B cell (primary cell): ENCODE measurements at regions not wholly inside any gene's neighbourhood (a gene's known extent, or its start where the extent isn't known, plus 50 kb on each side); places are given as distances from the start of the nearest gene placed in this dataset.

ENCODE experiments used
- ATAC-seq: fragments of 200-7000 bp; cut with Tn5 transposase; one replicate; pipeline ENCODE4 v1.10.0; 2021; ENCODE audit warnings: low read depth, mild to moderate bottlenecking, moderate number of reproducible peaks, moderate library complexity
- CTCF ChIA-PET: fragments of 350-600 bp; sonication (Branson Sonifier 250); formaldehyde crosslinking; loops from one replicate; lab custom pipeline; 2021; ENCODE audit warnings: antibody characterized with exemption, inconsistent platforms; lab: Charles Lee
- POLR2A ChIA-PET: fragments of 350-600 bp; sonication (Branson Sonifier 250); formaldehyde crosslinking; loops from one replicate; lab custom pipeline; 2021; ENCODE audit warnings: antibody characterized with exemption; lab: Charles Lee
- DNase-seq: peaks from one replicate; pipeline ENCODE4 v3.0.0; 2013
- H2AFZ ChIP-seq: 2 replicates; pipeline ENCODE4 v1.6.1; 2012; ENCODE audit warnings: mild to moderate bottlenecking, low read depth, low read length; ENCODE audit not compliant: insufficient read depth, poor library complexity, severe bottlenecking
- H3K27ac ChIP-seq, 2 donors: 1 replicate in 1 of 2; 2 replicates in 1 of 2; pipeline ENCODE4 v1.5.1; 2012 to 2013; ENCODE audit warnings: low read length in 2 of 2, mild to moderate bottlenecking in 2 of 2, moderate library complexity in 1 of 2
- H3K27me3 ChIP-seq, 4 experiments: fragments of 200-600 bp in 1 of 4; sonication (generic) in 1 of 4; replicated peaks in 1 of 4; 1 replicate in 2 of 4; 2 replicates in 2 of 4; pipeline versions ENCODE4 v1.6.1 to v1.7.0; 2013 to 2016; ENCODE audit warnings: low read length in 3 of 4, mild to moderate bottlenecking in 2 of 4, mixed read lengths in 1 of 4, moderate library complexity in 1 of 4; ENCODE audit not compliant: insufficient read depth in 4 of 4, control insufficient read depth in 3 of 4; ENCODE audit errors: control extremely low read depth in 1 of 4
- H3K36me3 ChIP-seq, 2 experiments: replicated peaks in 1 of 2; 1 replicate in 1 of 2; 2 replicates in 1 of 2; pipeline versions ENCODE4 v1.6.1 to v1.7.1; 2013; ENCODE audit warnings: low read length in 1 of 2; ENCODE audit not compliant: insufficient read depth in 2 of 2, control insufficient read depth in 1 of 2; ENCODE audit errors: control extremely low read depth in 1 of 2, extremely low read depth in 1 of 2
- H3K4me1 ChIP-seq, 2 donors: fragments of 200-600 bp in 1 of 2; sonication (generic) in 1 of 2; 1 replicate in 1 of 2; 2 replicates in 1 of 2; pipeline versions ENCODE4 v1.5.1 to v1.6.1; 2013 to 2017; ENCODE audit warnings: low read length in 2 of 2; ENCODE audit not compliant: control insufficient read depth in 2 of 2, insufficient read depth in 2 of 2
- H3K4me2 ChIP-seq: replicated peaks from 2 replicates; pipeline ENCODE3; 2012; ENCODE audit warnings: mild to moderate bottlenecking, low read depth, low read length; ENCODE audit not compliant: poor library complexity, severe bottlenecking
- H3K4me3 ChIP-seq, 5 experiments: fragments of 200-600 bp in 1 of 5; sonication (generic) in 1 of 5; 1 replicate in 3 of 5; 2 replicates in 2 of 5; pipeline versions ENCODE4 v1.5.1 to v1.7.0; 2011 to 2016; ENCODE audit warnings: low read length in 4 of 5, mild to moderate bottlenecking in 4 of 5, low read depth in 2 of 5, control low read depth in 1 of 5, moderate library complexity in 1 of 5; ENCODE audit not compliant: insufficient read depth in 1 of 5; ENCODE audit errors: control extremely low read depth in 1 of 5, extremely low read depth in 1 of 5
- H3K79me2 ChIP-seq: fragments of 200-600 bp; sonication (generic); one replicate; pipeline ENCODE4 v1.6.0; 2016; ENCODE audit warnings: low read length; ENCODE audit not compliant: control insufficient read depth, insufficient read depth
- H3K9ac ChIP-seq: fragments of 200-600 bp; sonication (generic); 2 replicates; pipeline ENCODE4 v1.6.1; 2017; ENCODE audit warnings: mild to moderate bottlenecking, low read length, moderate library complexity
- H3K9me3 ChIP-seq, 3 donors: one replicate each; pipeline versions ENCODE4 v1.6.1 to v1.7.1; 2013; ENCODE audit warnings: low read length in 2 of 3; ENCODE audit not compliant: control insufficient read depth in 2 of 3, insufficient read depth in 1 of 3; ENCODE audit errors: control extremely low read depth in 1 of 3
- H4K20me1 ChIP-seq: 2 replicates; pipeline ENCODE4 v1.6.0; 2012; ENCODE audit warnings: mild to moderate bottlenecking, low read length; ENCODE audit not compliant: insufficient read depth, control insufficient read depth, poor library complexity, severe bottlenecking
- H3K27ac Mint-ChIP-seq: one replicate; pipeline ENCODE4 v1.8.0; 2021; ENCODE audit warnings: mixed read lengths
- H3K27me3 Mint-ChIP-seq: one replicate; pipeline ENCODE4 v1.8.0; 2021; ENCODE audit warnings: mixed read lengths
- H3K4me1 Mint-ChIP-seq: one replicate; pipeline ENCODE4 v1.8.0; 2021; ENCODE audit warnings: mixed read lengths
- H3K4me3 Mint-ChIP-seq: one replicate; pipeline ENCODE4 v1.8.0; 2021; ENCODE audit warnings: mixed read lengths
- H3K9me3 Mint-ChIP-seq: one replicate; pipeline ENCODE4 v1.8.0; 2022; ENCODE audit warnings: mixed read lengths; ENCODE audit not compliant: insufficient read depth
- CTCF ChIP-seq: fragments of 200-600 bp; IDR thresholded peaks from one replicate; pipeline ENCODE4 v1.8.0; 2022; ENCODE audit warnings: antibody characterized with exemption, mild to moderate bottlenecking
- EZH2 ChIP-seq: IDR thresholded peaks from 2 replicates; pipeline ENCODE4 v1.6.1; 2012; ENCODE audit warnings: borderline replicate concordance, low read depth, mild to moderate bottlenecking, moderate library complexity, low read length; ENCODE audit not compliant: insufficient read depth, poor library complexity, severe bottlenecking
- WGBS: methylation state at CpG from one replicate; pipeline ENCODE4 v1.1.5; 2013; ENCODE audit warnings: missing lambda C conversion rate; ENCODE audit not compliant: insufficient coverage; 5-methylcytosine and 5-hydroxymethylcytosine counted together
- intact Hi-C: fragments of 100-400 bp; cut with micrococcal nuclease; formaldehyde crosslinking; loops from one replicate; pipeline ENCODE4 v1.10.0; 2022

GRCh38 chr6:139699911-139700310 lies 325.5 kb upstream of the CITED2 start:
- no peak overlapping the region for H3K4me3 Mint-ChIP-seq
- 86% methylated on average over 1 of the region's 1 CpG for WGBS
- intact Hi-C loops: no loop called here
- no peak overlapping the region for H3K27ac Mint-ChIP-seq
- Histone ChIP-seq H3K27me3 (peaks cover 0 to 3% (median 0%) of the 10 kb centered on the region in 4 experiments), H3K9me3 (no peaks in the 10 kb centered on the region), H3K4me1 (no peaks in the 10 kb centered on the region), H3K79me2 (no peaks in the 10 kb centered on the region), H3K4me3 (no peak overlapping the region), H4K20me1 (no peaks in the 10 kb centered on the region), H3K36me3 (no peaks in the 10 kb centered on the region), H3K9ac (no peak overlapping the region), H3K4me2 (no peak overlapping the region), H2AFZ (no peak overlapping the region), H3K27ac (no peak overlapping the region)
- DNase-seq (no peak), ATAC-seq (no peak)
- H3K9me3 Mint-ChIP-seq: no peaks in the 10 kb centered on the region
- POLR2A ChIA-PET: no interaction called here
- no peak for TF ChIP-seq EZH2
- TF ChIP-seq CTCF: no peak
- H3K27me3 Mint-ChIP-seq: peaks cover 4% of the 10 kb centered on the region
- H3K4me1 Mint-ChIP-seq: no peaks in the 10 kb centered on the region
- CTCF ChIA-PET: no interaction called here

GRCh38 chr6:139699335-139699734 lies 324.9 kb upstream of the CITED2 start:
- whole genome bisulfite sequencing: no CpG with 5 or more reads among the region's 1 CpG
- intact Hi-C loops: no loop called here
- H3K4me3 ChIP-seq: no peak overlapping the region
- no peaks in the 10 kb centered on the region for H3K9me3 ChIP-seq
- Mint-ChIP-seq H3K4me3 (no peak overlapping the region), H3K9me3 (no peaks in the 10 kb centered on the region), H3K27me3 (peaks cover 4% of the 10 kb centered on the region), H3K4me1 (no peaks in the 10 kb centered on the region), H3K27ac (no peak overlapping the region)
- no peaks in the 10 kb centered on the region for H3K36me3 ChIP-seq
- H3K27ac ChIP-seq: no peak overlapping the region
- ATAC-seq: no peak
- H4K20me1 ChIP-seq: no peaks in the 10 kb centered on the region
- DNase-seq: no peak
- ChIA-PET POLR2A (no interaction called here), CTCF (interaction anchor here (0.6 kb wide), 1 partner anchor 1094 kb away, joined by 4 read pairs; no protein-coding TSS in a partner anchor)
- H3K4me1 ChIP-seq: no peaks in the 10 kb centered on the region
- peaks cover 0 to 3% (median 0%) of the 10 kb centered on the region in 4 experiments for H3K27me3 ChIP-seq
- H2AFZ ChIP-seq: no peak overlapping the region
- H3K9ac ChIP-seq: no peak overlapping the region
- H3K4me2 ChIP-seq: no peak overlapping the region
- no peak for TF ChIP-seq CTCF
- no peak for TF ChIP-seq EZH2
- H3K79me2 ChIP-seq: no peaks in the 10 kb centered on the region
